ENCODE measurements at regions not wholly inside any gene's neighbourhood (a gene's known extent, or its start where the extent isn't known, plus 50 kb on each side); places are given as distances from the start of the nearest gene placed in this dataset.
"Not testable (repeated sequence)": the region's sequence is repeated elsewhere in the genome, so short reads cannot be mapped to it uniquely, and the experiment has no call there.

- no peak for DNase-seq
These were observed 280.5 kb downstream of the TLL1 start for GRCh38 chr4:166153548-166153947.

GRCh38 chr4:166162327-166162726, 289.3 kb downstream of the TLL1 start:
- DNase-seq = no peak

- DNase-seq = peak; percentile 56
These were observed 292.9 kb downstream of the TLL1 start for GRCh38 chr4:166165829-166166420.

- no peak for DNase-seq
These were observed 296.1 kb downstream of the TLL1 start for GRCh38 chr4:166169111-166169510.

- no peak for DNase-seq
These were observed 299.6 kb downstream of the TLL1 start for GRCh38 chr4:166172619-166173018.

GRCh38 chr4:166174717-166175490, 301.9 kb downstream of the TLL1 start:
- DNase-seq = no peak

GRCh38 chr4:166182145-166182544, 309.1 kb downstream of the TLL1 start:
- no peak for DNase-seq

- DNase-seq = no peak
These were observed 322.1 kb downstream of the TLL1 start for GRCh38 chr4:166195101-166195500.

GRCh38 chr4:166197166-166197565, 324.1 kb downstream of the TLL1 start:
- DNase-seq = no peak

- DNase-seq = no peak
These were observed 325.0 kb downstream of the TLL1 start for GRCh38 chr4:166198041-166198440.

GRCh38 chr4:166198516-166199310, 325.7 kb downstream of the TLL1 start:
- no peak for DNase-seq

- no peak for DNase-seq
These were observed 330.0 kb downstream of the TLL1 start for GRCh38 chr4:166202991-166203390.

GRCh38 chr4:166212326-166212725, 339.3 kb downstream of the TLL1 start:
- DNase-seq = not testable (repeated sequence)

- no peak for DNase-seq
These were observed 349.2 kb downstream of the TLL1 start for GRCh38 chr4:166222271-166222670.

- no peak for DNase-seq
These were observed 355.1 kb downstream of the TLL1 start for GRCh38 chr4:166228112-166228511.

GRCh38 chr4:166229799-166230198, 356.8 kb downstream of the TLL1 start:
- DNase-seq = no peak

GRCh38 chr4:166230841-166231240, 357.8 kb downstream of the TLL1 start:
- DNase-seq = no peak

- no peak for DNase-seq
These were observed 366.3 kb downstream of the TLL1 start for GRCh38 chr4:166239354-166239753.

GRCh38 chr4:166252487-166253402, 379.7 kb downstream of the TLL1 start:
- DNase-seq = no peak

- no peak for DNase-seq
These were observed 384.2 kb downstream of the TLL1 start for GRCh38 chr4:166257276-166257675.

GRCh38 chr4:166257891-166258290, 384.9 kb downstream of the TLL1 start:
- no peak for DNase-seq

- DNase-seq = no peak
These were observed 386.0 kb downstream of the TLL1 start for GRCh38 chr4:166259081-166259480.
